Transverse colon (tissue), 4 donors: ENCODE measurements at regions not wholly inside any gene's neighbourhood (a gene's known extent, or its start where the extent isn't known, plus 50 kb on each side); places are given as distances from the start of the nearest gene placed in this dataset.

Source experiments
- POLR2AphosphoS5 ChIP-seq, 3 donors: sonication (generic); formaldehyde crosslinking; IDR thresholded peaks; one replicate each; pipeline ENCODE4 v1.6.1; 2016; ENCODE audit warnings: antibody characterized with exemption in 3 of 3
- TF ChIP-seq, protein P1 (sequence below), 5 experiments: fragments of 200-600 bp in 3 of 5; fragments of 450-650 bp in 2 of 5; sonication (generic) in 3 of 5; IDR thresholded peaks; 1 replicate in 2 of 5; 2 replicates in 3 of 5; pipeline ENCODE4 v1.5.1; 2016 to 2017; ENCODE audit warnings: antibody characterized with exemption in 5 of 5, inconsistent platforms in 3 of 5, mild to moderate bottlenecking in 2 of 5, moderate library complexity in 1 of 5

- no peak for TF ChIP-seq POLR2AphosphoS5 (IDR thresholded peaks at IDR 0.05)
- TF ChIP-seq, protein P1, sequence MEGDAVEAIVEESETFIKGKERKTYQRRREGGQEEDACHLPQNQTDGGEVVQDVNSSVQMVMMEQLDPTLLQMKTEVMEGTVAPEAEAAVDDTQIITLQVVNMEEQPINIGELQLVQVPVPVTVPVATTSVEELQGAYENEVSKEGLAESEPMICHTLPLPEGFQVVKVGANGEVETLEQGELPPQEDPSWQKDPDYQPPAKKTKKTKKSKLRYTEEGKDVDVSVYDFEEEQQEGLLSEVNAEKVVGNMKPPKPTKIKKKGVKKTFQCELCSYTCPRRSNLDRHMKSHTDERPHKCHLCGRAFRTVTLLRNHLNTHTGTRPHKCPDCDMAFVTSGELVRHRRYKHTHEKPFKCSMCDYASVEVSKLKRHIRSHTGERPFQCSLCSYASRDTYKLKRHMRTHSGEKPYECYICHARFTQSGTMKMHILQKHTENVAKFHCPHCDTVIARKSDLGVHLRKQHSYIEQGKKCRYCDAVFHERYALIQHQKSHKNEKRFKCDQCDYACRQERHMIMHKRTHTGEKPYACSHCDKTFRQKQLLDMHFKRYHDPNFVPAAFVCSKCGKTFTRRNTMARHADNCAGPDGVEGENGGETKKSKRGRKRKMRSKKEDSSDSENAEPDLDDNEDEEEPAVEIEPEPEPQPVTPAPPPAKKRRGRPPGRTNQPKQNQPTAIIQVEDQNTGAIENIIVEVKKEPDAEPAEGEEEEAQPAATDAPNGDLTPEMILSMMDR (IDR thresholded peaks at IDR 0.05) = no peak
Observed at GRCh38 chr7:115574681-115575291, 455.8 kb downstream of the TFEC start.
